Astrocyte (in vitro differentiated cells and primary cell): ENCODE measurements at regions not wholly inside any gene's neighbourhood (a gene's known extent, or its start where the extent isn't known, plus 50 kb on each side); places are given as distances from the start of the nearest gene placed in this dataset.

Experiments used
- DNase-seq: peaks from one replicate; pipeline ENCODE4 v3.0.0-alpha.2; 2010; ENCODE audit warnings: low read depth
- FAIRE-seq: peaks from 2 replicates; lab custom pipeline; 2011; peaks lifted over from hg19 to GRCh38; lab: Jason Lieb, UNC
- H2AFZ ChIP-seq: 2 replicates; pipeline ENCODE4 v1.6.0; 2012; ENCODE audit warnings: low read depth, low read length, inconsistent platforms
- H3K27ac ChIP-seq: 2 replicates; pipeline ENCODE4 v1.5.1; 2011; ENCODE audit warnings: low read depth, low read length, inconsistent platforms
- H3K27me3 ChIP-seq: 2 replicates; pipeline ENCODE4 v1.6.0; 2011; ENCODE audit warnings: low read length, inconsistent platforms; ENCODE audit not compliant: insufficient read depth
- H3K36me3 ChIP-seq: 2 replicates; pipeline ENCODE4 v1.5.1; 2011; ENCODE audit warnings: low read length, inconsistent platforms; ENCODE audit not compliant: insufficient read depth
- H3K4me1 ChIP-seq: 2 replicates; pipeline ENCODE4 v1.5.1; 2011; ENCODE audit warnings: low read length, inconsistent platforms; ENCODE audit not compliant: insufficient read depth
- H3K4me2 ChIP-seq: 2 replicates; pipeline ENCODE4 v1.6.0; 2012; ENCODE audit warnings: low read length, inconsistent platforms
- H3K4me3 ChIP-seq: 2 replicates; pipeline ENCODE4 v1.5.1; 2011; ENCODE audit warnings: low read depth, mild to moderate bottlenecking, low read length, inconsistent platforms; ENCODE audit not compliant: insufficient read depth
- H3K79me2 ChIP-seq: 2 replicates; pipeline ENCODE4 v1.6.0; 2012; ENCODE audit warnings: mild to moderate bottlenecking, low read length, inconsistent platforms; ENCODE audit not compliant: insufficient read depth
- H3K9ac ChIP-seq: 2 replicates; pipeline ENCODE4 v1.6.0; 2012; ENCODE audit warnings: mild to moderate bottlenecking, low read length, inconsistent platforms
- H3K9me3 ChIP-seq: 2 replicates; pipeline ENCODE4 v1.5.1; 2012; ENCODE audit warnings: low read depth, mild to moderate bottlenecking, low read length, inconsistent platforms; ENCODE audit not compliant: insufficient read depth
- H4K20me1 ChIP-seq: 2 replicates; pipeline ENCODE4 v1.6.0; 2012; ENCODE audit warnings: low read length, inconsistent platforms; ENCODE audit not compliant: insufficient read depth
- H3K27ac Mint-ChIP-seq: one replicate; pipeline ENCODE4 v1.8.0; 2021; ENCODE audit warnings: mild to moderate bottlenecking, mixed read lengths; ENCODE audit not compliant: unreplicated experiment
- H3K27me3 Mint-ChIP-seq: one replicate; pipeline ENCODE4 v1.8.0; 2021; ENCODE audit warnings: low read depth, mixed read lengths; ENCODE audit not compliant: unreplicated experiment
- H3K36me3 Mint-ChIP-seq: one replicate; pipeline ENCODE4 v1.8.0; 2021; ENCODE audit warnings: low read depth, mixed read lengths; ENCODE audit not compliant: unreplicated experiment
- H3K4me1 Mint-ChIP-seq: one replicate; pipeline ENCODE4 v1.8.0; 2021; ENCODE audit warnings: low read depth, mixed read lengths; ENCODE audit not compliant: unreplicated experiment
- H3K4me3 Mint-ChIP-seq: one replicate; pipeline ENCODE4 v1.8.0; 2021; ENCODE audit warnings: mild to moderate bottlenecking, moderate library complexity, mixed read lengths; ENCODE audit not compliant: unreplicated experiment
- H3K9me3 Mint-ChIP-seq: one replicate; pipeline ENCODE4 v1.8.0; 2021; ENCODE audit warnings: mild to moderate bottlenecking, mixed read lengths; ENCODE audit not compliant: unreplicated experiment
- EZH2 ChIP-seq: IDR thresholded peaks from 2 replicates; pipeline ENCODE4 v1.6.1; 2012; ENCODE audit warnings: mild to moderate bottlenecking, low read length, inconsistent platforms; ENCODE audit not compliant: insufficient read depth
- TF ChIP-seq, protein P1 (sequence below): IDR thresholded peaks from 2 replicates; pipeline ENCODE4 v1.5.1; 2011; ENCODE audit warnings: low read depth, mild to moderate bottlenecking, inconsistent platforms, low read length, moderate library complexity; ENCODE audit not compliant: insufficient read depth

DNA sequence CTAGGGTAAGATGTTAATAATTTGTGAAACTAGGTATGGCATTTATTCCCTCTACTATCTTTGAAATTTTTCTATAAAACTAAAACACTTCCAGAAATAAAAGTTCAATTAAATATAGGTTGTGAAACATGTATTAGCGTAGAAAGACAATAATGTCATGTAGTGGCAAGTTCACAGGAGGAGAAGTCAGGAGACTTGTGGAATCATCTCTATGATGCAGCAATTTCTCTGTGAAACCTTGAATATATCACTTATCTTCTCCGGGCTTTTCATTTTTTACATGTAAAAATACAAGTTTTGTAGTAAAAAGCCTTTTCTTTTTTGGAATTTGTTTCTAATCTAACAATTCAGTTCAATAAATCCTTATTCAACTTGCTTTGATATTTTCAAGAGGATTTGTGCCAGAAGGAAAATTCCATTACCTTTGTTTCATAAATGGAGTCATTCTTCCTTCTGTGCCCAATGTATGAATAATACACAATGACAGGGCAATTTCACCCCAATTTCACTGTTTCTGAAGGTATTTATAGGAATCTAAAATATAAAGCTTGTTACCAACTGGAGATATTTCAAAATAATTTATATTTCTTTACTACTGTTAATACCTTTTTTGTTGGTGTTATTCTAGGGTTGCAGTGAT lies 758.3 kb downstream of the FAM181B start:
- H3K27ac Mint-ChIP-seq = no peak overlapping the region
- H3K4me3 Mint-ChIP-seq = no peak overlapping the region
- Histone ChIP-seq H3K9ac (no peak overlapping the region), H4K20me1 (no peaks in the 10 kb centered on the region), H3K36me3 (no peaks in the 10 kb centered on the region), H3K27me3 (no peaks in the 10 kb centered on the region), H3K4me3 (no peak overlapping the region), H3K79me2 (no peaks in the 10 kb centered on the region), H3K4me2 (no peak overlapping the region), H3K9me3 (no peaks in the 10 kb centered on the region), H3K27ac (no peak overlapping the region), H2AFZ (no peak overlapping the region), H3K4me1 (no peaks in the 10 kb centered on the region)
- no peaks in the 10 kb centered on the region for H3K36me3 Mint-ChIP-seq
- no peaks in the 10 kb centered on the region for H3K4me1 Mint-ChIP-seq
- TF ChIP-seq, protein P1, sequence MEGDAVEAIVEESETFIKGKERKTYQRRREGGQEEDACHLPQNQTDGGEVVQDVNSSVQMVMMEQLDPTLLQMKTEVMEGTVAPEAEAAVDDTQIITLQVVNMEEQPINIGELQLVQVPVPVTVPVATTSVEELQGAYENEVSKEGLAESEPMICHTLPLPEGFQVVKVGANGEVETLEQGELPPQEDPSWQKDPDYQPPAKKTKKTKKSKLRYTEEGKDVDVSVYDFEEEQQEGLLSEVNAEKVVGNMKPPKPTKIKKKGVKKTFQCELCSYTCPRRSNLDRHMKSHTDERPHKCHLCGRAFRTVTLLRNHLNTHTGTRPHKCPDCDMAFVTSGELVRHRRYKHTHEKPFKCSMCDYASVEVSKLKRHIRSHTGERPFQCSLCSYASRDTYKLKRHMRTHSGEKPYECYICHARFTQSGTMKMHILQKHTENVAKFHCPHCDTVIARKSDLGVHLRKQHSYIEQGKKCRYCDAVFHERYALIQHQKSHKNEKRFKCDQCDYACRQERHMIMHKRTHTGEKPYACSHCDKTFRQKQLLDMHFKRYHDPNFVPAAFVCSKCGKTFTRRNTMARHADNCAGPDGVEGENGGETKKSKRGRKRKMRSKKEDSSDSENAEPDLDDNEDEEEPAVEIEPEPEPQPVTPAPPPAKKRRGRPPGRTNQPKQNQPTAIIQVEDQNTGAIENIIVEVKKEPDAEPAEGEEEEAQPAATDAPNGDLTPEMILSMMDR = no peak
- no peak for TF ChIP-seq EZH2
- no peaks in the 10 kb centered on the region for H3K27me3 Mint-ChIP-seq
- H3K9me3 Mint-ChIP-seq = no peaks in the 10 kb centered on the region
- DNase-seq (no peak), FAIRE-seq (no peak)

DNA sequence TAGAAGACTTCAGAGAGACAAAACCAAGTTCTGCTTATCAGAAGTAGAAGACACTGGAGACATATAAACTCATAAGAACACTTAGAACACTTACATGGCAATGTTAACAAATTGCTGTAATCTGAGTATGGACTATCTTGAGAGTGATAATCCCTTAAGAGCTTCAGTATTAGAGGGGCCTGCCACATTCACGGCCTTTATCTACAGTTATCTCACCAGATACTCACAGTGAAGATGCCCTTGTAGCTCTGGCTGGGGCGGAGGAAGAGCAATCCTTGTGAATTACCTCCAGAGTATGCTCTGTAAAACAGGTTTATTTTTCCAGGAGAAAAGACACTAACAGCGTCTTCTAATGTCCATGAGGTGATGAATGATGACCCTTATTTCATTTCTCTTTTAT lies 762.8 kb downstream of the FAM181B start:
- DNase-seq = no peak
- TF ChIP-seq, protein P1 = no peak
- no peak for TF ChIP-seq EZH2
- Histone ChIP-seq H3K4me1 (no peaks in the 10 kb centered on the region), H3K9me3 (no peaks in the 10 kb centered on the region), H3K27ac (no peak overlapping the region), H3K4me2 (peak overlapping the region; percentile 2), H3K27me3 (no peaks in the 10 kb centered on the region), H3K9ac (no peak overlapping the region), H3K79me2 (no peaks in the 10 kb centered on the region), H3K36me3 (no peaks in the 10 kb centered on the region), H3K4me3 (no peak overlapping the region), H2AFZ (no peak overlapping the region), H4K20me1 (no peaks in the 10 kb centered on the region)
- no peaks in the 10 kb centered on the region for H3K27me3 Mint-ChIP-seq
- H3K4me3 Mint-ChIP-seq = no peak overlapping the region
- no peaks in the 10 kb centered on the region for H3K36me3 Mint-ChIP-seq
- no peak for FAIRE-seq
- no peak overlapping the region for H3K27ac Mint-ChIP-seq
- no peaks in the 10 kb centered on the region for H3K9me3 Mint-ChIP-seq
- no peaks in the 10 kb centered on the region for H3K4me1 Mint-ChIP-seq

DNA sequence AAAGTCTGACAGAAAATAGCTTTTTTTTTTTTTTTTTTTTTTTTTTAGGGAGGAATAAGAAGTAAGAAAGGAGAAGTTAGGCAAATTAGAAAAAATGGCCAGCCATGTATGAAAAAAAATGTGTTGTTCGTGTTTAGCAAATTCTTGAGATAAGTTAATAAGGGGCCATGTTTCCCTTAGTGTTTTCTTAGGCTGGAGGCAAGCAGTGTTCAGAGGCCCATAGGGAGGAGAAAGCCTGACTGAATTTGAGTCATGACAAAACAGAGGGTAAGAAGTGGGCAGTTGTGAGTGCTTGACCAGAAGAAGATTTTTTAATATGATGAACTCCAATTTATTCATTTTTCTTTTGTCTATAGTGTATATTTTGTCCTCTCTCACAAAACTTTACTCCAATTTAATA lies 766.4 kb downstream of the FAM181B start:
- Histone ChIP-seq H2AFZ (no peak overlapping the region), H3K27me3 (no peaks in the 10 kb centered on the region), H3K36me3 (no peaks in the 10 kb centered on the region), H4K20me1 (no peaks in the 10 kb centered on the region), H3K79me2 (no peaks in the 10 kb centered on the region), H3K4me2 (no peak overlapping the region), H3K9ac (no peak overlapping the region), H3K4me3 (no peak overlapping the region), H3K4me1 (no peaks in the 10 kb centered on the region), H3K27ac (no peak overlapping the region), H3K9me3 (no peaks in the 10 kb centered on the region)
- H3K9me3 Mint-ChIP-seq = no peaks in the 10 kb centered on the region
- FAIRE-seq (no peak), DNase-seq (no peak)
- TF ChIP-seq, protein P1 = no peak
- H3K4me1 Mint-ChIP-seq = no peaks in the 10 kb centered on the region
- no peak overlapping the region for H3K4me3 Mint-ChIP-seq
- H3K36me3 Mint-ChIP-seq = no peaks in the 10 kb centered on the region
- no peak overlapping the region for H3K27ac Mint-ChIP-seq
- no peaks in the 10 kb centered on the region for H3K27me3 Mint-ChIP-seq
